Spinal cord (tissue), 9 donors: ENCODE measurements at regions not wholly inside any gene's neighbourhood (a gene's known extent, or its start where the extent isn't known, plus 50 kb on each side); places are given as distances from the start of the nearest gene placed in this dataset.

ENCODE experiments used
- DNase-seq, 6 donors: peaks; one replicate each; pipeline versions ENCODE4 v3.0.0 to v3.0.0-alpha.2; 2013 to 2015; ENCODE audit warnings: low spot score in 6 of 6, low read depth in 4 of 6
- H3K27ac ChIP-seq: one replicate; pipeline ENCODE4 v1.5.1; 2013; ENCODE audit warnings: low read depth, low read length, control low read depth
- H3K27me3 ChIP-seq: one replicate; pipeline ENCODE4 v1.6.1; 2013; ENCODE audit warnings: low read length; ENCODE audit not compliant: control insufficient read depth, insufficient read depth
- H3K36me3 ChIP-seq: one replicate; pipeline ENCODE4 v1.6.1; 2013; ENCODE audit warnings: low read length; ENCODE audit not compliant: control insufficient read depth, insufficient read depth
- H3K4me1 ChIP-seq: one replicate; pipeline ENCODE4 v1.6.1; 2013; ENCODE audit warnings: low read length; ENCODE audit not compliant: control insufficient read depth, insufficient read depth
- H3K4me3 ChIP-seq: one replicate; pipeline ENCODE4 v1.5.1; 2013; ENCODE audit warnings: low read depth, low read length, control low read depth
- H3K9me3 ChIP-seq: one replicate; pipeline ENCODE4 v1.6.1; 2013; ENCODE audit warnings: low read length; ENCODE audit not compliant: control insufficient read depth, insufficient read depth
- WGBS: methylation state at CpG from one replicate; pipeline ENCODE4 v1.1.5; 2013; ENCODE audit warnings: missing lambda C conversion rate; ENCODE audit not compliant: insufficient coverage; 5-methylcytosine and 5-hydroxymethylcytosine counted together
- donor health status: healthy.

GRCh38 chr6:45718871-45719270 is 296.8 kb downstream of the CLIC5 start:
- peaks cover 4% of the 10 kb centered on the region for H3K27me3 ChIP-seq
- 89% methylated on average over 1 of the region's 3 CpGs for WGBS
- no peaks in the 10 kb centered on the region for H3K36me3 ChIP-seq
- no peaks in the 10 kb centered on the region for H3K9me3 ChIP-seq
- H3K4me1 ChIP-seq, result peaks cover 5% of the 10 kb centered on the region
- DNase-seq, result no peak
- no peak overlapping the region for H3K4me3 ChIP-seq
- no peak overlapping the region for H3K27ac ChIP-seq

- WGBS, result 73% methylated on average over 3 of the region's 3 CpGs
- no peak overlapping the region for H3K4me3 ChIP-seq
- peaks cover 4% of the 10 kb centered on the region for H3K27me3 ChIP-seq
- peaks cover 5% of the 10 kb centered on the region for H3K4me1 ChIP-seq
- H3K27ac ChIP-seq, result no peak overlapping the region
- no peaks in the 10 kb centered on the region for H3K36me3 ChIP-seq
- no peak for DNase-seq
- no peaks in the 10 kb centered on the region for H3K9me3 ChIP-seq
Measured at GRCh38 chr6:45718131-45718530, 297.5 kb downstream of the CLIC5 start.

- Histone ChIP-seq H3K27ac (no peak overlapping the region), H3K4me3 (no peak overlapping the region), H3K36me3 (no peaks in the 10 kb centered on the region), H3K4me1 (peaks cover 5% of the 10 kb centered on the region), H3K9me3 (no peaks in the 10 kb centered on the region), H3K27me3 (peaks cover 4% of the 10 kb centered on the region)
- 56% methylated on average over 4 of the region's 6 CpGs for WGBS
- DNase-seq, result no peak
Measured at GRCh38 chr6:45717715-45718114, 297.9 kb downstream of the CLIC5 start.

- whole genome bisulfite sequencing, result 83% methylated on average over 2 of the region's 4 CpGs
- H3K4me3 ChIP-seq, result no peak overlapping the region
Measured at GRCh38 chr6:45717027-45717426, 298.6 kb downstream of the CLIC5 start.

GRCh38 chr6:45715508-45715803 is 300.2 kb downstream of the CLIC5 start:
- H3K9me3 ChIP-seq, result no peaks in the 10 kb centered on the region
- H3K4me1 ChIP-seq, result peaks cover 5% of the 10 kb centered on the region
- H3K4me3 ChIP-seq, result no peak overlapping the region
- peaks cover 4% of the 10 kb centered on the region for H3K27me3 ChIP-seq
- no peak for DNase-seq
- no peaks in the 10 kb centered on the region for H3K36me3 ChIP-seq
- H3K27ac ChIP-seq, result no peak overlapping the region

More at GRCh38 chr6:45717027-45717426, 298.6 kb downstream of the CLIC5 start:
- Histone ChIP-seq H3K9me3 (no peaks in the 10 kb centered on the region), H3K4me1 (peaks cover 5% of the 10 kb centered on the region), H3K36me3 (no peaks in the 10 kb centered on the region), H3K27ac (no peak overlapping the region), H3K27me3 (peaks cover 4% of the 10 kb centered on the region)
- DNase-seq, result no peak

GRCh38 chr6:45714741-45715507 is 300.7 kb downstream of the CLIC5 start:
- Histone ChIP-seq H3K36me3 (no peaks in the 10 kb centered on the region), H3K27ac (no peak overlapping the region), H3K9me3 (no peaks in the 10 kb centered on the region), H3K4me1 (peaks cover 5% of the 10 kb centered on the region), H3K27me3 (peaks cover under 1% of the 10 kb centered on the region), H3K4me3 (no peak overlapping the region)
- peak; percentile 53 to 96 (median 70) for DNase-seq
- 33% methylated on average over 3 of the region's 6 CpGs for WGBS

GRCh38 chr6:45714006-45714730 is 301.5 kb downstream of the CLIC5 start:
- Histone ChIP-seq H3K27ac (no peak overlapping the region), H3K27me3 (no peaks in the 10 kb centered on the region), H3K36me3 (no peaks in the 10 kb centered on the region), H3K4me1 (peaks cover 5% of the 10 kb centered on the region), H3K9me3 (no peaks in the 10 kb centered on the region), H3K4me3 (no peak overlapping the region)
- WGBS, result 76% methylated on average over 10 of the region's 11 CpGs
- DNase-seq, result no peak
